NCI-H2107 (cell line): ENCODE measurements at regions not wholly inside any gene's neighbourhood (a gene's known extent, or its start where the extent isn't known, plus 50 kb on each side); places are given as distances from the start of the nearest gene placed in this dataset.

ENCODE experiments used
- DNase-seq: peaks from one replicate; lab custom pipeline; 2025; lab: John Stamatoyannopoulos, UW

- DNase-seq, result no peak
Observed at GRCh38 chr15:79373113-79373512, 59.0 kb upstream of the MINAR1 start.

- no peak for DNase-seq
Observed at GRCh38 chr15:79373728-79374127, 58.4 kb upstream of the MINAR1 start.

GRCh38 chr15:79376383-79376782 is 55.8 kb upstream of the MINAR1 start:
- no peak for DNase-seq

GRCh38 chr15:79378394-79379109 is 53.6 kb upstream of the MINAR1 start:
- DNase-seq, result no peak

GRCh38 chr15:79380755-79381497 is 51.2 kb upstream of the MINAR1 start:
- peak; percentile 11 for DNase-seq

GRCh38 chr15:79381593-79381992 is 50.5 kb upstream of the MINAR1 start:
- DNase-seq, result no peak
